HG03039 (cell line): ENCODE measurements at regions not wholly inside any gene's neighbourhood (a gene's known extent, or its start where the extent isn't known, plus 50 kb on each side); places are given as distances from the start of the nearest gene placed in this dataset.

Experiments
- ATAC-seq: cut with Tn5 transposase; IDR thresholded peaks from one replicate; pipeline ENCODE4 v1.9.1; 2021; ENCODE audit warnings: mild to moderate bottlenecking, moderate library complexity; ENCODE audit not compliant: unreplicated experiment

DNA sequence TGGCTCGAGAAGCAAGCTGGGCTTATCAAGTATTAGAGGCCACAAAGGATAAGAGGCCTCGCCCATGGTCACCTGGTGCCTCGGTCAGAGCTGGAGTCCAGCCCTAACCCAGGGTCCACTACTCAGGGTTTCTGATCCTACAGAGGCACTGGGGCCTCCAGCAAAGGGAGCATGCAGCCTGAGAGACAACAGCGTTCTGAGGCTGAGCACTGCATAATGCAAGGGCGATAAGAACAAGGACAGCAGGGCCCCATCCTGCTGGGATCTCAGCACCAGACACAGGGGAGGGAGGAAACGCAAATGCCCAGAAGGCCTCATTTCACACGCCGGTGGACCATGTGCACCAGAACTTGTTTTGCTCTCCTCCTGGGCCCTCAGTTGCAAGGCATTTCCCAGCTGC lies 63.0 kb downstream of the C5orf15 start:
- no peak for ATAC-seq

DNA sequence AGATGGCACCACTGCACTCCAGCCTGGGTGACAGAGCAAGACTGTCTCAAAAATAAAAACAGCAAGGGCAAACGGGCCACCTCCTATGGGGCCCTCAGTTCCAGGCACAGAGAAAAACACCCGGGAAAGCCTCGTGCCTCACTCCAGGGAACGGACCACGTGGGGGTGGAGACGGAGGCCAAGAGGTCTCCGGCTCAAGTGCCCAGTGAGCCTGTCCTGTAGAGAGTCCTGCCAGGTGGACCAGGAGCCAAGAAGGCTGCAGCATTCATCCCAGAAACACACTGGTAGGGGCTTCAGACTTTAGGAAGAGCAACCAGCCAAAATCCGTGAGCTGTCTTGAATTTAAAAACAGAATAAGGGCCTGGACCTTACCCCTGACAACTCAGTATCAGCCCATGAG lies 63.8 kb downstream of the C5orf15 start:
- ATAC-seq: no peak

DNA sequence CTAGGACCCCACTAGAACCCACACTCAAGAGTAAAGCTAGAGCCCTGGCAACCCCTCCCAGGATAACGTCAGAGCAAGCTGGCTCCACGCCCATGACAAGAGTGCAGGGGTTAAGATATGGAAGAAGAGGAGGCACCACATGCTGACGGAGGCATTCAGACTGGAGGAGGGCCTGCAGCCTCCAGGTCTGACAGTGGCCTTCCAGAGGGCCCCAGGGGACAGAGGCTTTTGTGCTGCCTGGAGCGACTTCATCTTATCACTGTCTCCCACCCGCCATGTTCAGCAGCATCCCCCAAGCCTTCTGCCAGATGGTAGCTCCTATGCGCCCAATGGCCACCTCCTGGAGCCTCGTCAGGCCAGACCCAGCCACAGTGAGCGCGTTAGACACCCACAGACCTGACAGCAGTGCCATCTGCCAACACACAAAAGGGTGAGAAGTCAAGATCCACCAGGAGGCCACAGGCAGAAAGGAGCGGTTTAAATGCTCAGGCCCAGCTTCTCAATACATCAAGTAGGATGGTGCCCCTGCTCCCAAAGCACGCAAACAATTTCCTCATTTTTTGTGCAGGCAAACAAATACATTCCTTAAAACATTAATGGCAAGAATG lies 65.8 kb downstream of the C5orf15 start:
- no peak for ATAC-seq

DNA sequence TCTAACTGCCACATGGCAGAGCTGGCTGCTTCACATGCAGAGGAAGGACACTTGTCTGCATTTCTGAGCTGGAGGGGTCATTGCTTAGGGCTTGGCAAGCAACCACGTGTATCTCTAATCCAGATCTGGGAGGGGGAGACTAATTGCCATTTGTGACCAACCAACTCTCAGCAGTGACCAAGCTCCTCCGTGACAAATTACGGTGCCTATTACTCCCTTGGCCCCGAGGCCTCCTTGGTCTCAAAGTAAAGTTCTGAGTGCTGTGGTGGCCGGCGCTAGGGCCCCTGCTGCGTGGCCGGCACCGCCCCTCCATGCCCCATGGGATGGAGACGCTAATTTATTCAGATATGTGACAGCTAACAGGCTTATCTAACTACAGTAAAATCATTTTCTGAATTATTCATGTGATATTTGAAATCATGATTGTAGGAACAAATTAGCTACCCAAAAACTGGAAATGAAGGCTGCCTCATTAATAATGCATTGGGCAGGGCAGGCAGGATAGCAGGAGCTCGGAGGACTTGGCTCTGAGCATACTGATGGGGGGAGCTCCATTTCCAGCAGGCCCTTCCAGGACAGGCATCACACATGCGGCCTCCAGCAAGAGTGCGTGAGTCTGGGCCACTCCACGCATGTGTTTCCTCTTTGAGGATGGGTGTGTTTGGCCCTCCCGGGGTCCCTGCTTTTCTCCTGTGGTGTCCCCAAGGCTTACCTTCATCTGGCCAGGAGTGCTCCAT lies 67.7 kb downstream of the C5orf15 start:
- no peak for ATAC-seq

DNA sequence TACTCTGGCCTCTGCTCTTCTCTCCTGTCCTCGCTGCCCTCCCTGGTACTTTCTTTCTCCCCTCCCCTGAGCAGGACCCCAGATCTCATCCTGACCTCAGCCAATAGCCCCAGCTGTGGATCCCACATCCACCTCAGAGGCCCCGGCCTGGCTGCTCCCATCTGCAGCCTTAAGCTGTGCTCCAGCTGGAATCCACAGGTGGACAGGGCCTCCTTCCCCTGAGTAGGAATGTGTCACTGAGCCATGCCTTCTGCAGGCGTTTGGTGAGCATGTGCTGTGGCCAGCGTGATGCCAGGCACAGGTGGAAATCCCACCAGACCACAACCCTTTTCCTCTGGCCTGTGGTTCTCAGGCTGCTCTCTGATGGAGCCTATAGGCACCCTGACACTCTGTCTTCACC lies 68.9 kb downstream of the C5orf15 start:
- ATAC-seq: no peak

DNA sequence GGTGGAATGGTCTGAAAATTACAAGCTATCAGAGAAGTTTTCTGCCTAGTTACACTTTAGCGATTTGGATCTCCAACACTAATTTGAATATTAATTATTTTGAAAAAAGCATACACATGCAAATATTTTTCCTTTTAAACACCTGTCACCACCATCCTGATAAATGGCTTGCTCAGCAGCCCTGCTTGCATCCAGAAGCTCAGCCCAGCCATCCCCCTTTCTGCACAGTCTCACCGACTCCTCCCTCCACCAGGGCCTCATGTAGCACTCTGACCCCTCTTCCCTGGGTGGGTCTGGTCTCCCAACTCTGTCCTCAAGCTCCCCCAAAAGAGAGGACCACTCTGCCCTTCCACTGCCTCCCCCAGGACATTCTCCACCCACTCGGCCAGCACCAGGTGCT lies 70.0 kb downstream of the C5orf15 start:
- ATAC-seq: no peak

DNA sequence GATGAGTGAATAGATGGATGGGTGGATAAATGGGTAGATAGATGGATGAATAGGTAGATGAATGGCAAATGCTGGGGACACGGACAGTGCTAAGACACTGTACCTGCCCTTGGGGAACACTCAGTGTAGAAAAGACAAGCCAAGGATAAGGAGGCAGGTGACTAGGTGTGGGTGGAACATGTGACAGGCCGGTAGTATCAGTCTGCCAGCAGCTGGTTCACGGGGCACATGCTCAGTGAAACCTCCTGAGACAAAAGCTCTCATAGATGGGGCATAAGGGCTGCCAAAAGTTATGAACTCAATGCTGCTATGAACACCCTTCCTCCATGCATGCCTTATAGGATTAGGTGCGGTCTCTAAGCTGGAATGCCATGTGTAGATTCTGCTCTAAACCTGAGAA lies 71.0 kb downstream of the C5orf15 start:
- no peak for ATAC-seq

DNA sequence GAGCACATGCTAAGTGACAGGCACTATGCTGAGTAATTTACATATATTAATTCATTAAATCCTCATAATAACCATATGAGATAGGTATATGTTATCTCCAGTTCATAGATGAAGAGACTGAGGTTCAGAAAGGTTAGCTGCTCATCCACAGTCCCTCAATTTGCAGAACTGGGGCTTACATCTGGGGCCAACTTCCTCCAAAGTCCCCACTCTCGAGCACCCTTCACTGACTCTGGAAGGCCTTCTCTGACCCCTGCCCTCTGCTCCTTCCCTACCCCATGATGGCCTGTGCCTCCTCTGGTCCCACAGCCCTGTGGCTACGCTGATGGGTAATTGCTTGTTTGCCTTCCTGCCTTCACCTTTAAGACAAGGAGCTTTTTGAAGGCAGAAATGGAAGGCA lies 71.6 kb downstream of the C5orf15 start:
- ATAC-seq: no peak

DNA sequence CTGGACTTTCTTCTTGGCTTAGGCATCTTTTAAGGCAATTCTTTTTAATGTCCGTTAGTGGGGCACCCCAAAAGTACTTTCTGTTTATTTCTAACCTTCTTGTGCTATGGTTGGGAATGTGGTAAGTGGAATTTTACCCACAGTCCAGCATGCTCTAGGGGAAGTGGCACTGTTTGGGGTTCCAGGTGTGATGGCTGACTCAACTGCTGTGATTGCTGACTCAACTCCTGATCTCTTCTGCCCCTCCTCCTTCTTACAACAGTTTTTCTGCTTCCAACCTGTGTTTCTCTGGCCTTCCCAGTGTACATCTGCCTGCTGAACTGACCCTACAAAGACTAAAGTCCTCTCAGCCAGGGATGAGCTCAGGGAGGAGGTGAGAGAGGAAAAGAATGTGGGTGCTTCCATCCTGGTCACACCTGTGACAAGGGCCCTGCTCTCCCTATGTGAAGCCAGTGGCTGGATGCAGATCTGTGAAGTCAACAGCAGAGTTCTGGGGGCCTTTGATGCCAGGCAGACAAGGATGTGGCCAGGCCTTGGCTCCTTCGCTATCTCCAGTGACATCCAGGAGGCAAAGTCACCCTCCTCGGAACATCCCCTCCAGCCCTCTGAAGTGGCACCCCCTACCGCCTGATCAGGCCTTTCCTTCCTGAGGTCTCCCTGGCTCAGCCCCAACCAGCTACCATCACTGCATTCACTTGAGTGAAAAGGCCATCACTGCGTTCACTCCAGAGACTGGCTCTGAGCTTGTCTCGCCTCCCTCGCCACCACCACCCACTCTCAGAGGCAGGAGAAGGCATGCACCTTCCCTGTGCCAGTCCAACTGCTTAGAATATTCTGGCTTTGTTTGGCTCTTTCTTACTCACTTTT lies 72.2 kb downstream of the C5orf15 start:
- ATAC-seq: no peak

DNA sequence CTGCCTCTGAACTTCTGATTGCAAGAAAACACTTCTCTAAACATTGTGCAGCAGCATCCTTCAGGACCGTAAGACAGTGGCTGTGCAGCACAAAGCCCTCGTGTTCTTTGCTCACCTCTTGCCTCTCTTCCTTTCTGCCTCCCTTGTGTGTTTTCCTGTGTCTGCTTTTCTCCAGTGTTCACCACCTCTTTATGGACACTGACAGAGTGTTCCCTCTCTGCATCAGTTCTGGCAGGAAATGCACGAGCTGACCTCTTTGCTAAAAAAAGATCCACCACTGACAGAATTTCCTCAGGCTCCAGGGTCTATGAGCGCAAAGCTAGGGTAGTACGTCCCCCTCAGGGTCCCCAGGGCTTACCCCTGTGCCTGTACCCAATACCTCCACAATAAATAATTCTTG lies 74.3 kb downstream of the C5orf15 start:
- ATAC-seq: no peak

DNA sequence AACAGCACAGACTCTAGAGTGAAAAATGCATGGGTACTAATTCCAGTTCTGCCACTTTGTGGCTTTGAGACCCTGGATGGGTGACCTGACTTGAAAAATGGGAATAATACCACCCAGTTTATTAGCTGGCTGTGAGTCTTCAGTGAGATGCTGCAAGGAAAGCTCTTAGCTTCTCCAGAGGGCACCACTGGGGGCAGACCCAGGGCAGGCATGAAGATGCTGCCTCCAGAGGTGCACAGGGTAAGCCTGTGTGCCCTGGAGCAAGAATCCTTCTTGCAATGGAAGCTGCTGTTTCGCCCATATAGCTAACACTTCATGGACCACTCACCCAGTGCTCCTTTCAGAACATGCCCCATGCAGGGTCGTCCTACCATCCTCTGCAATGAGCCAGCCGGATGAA lies 75.7 kb downstream of the C5orf15 start:
- ATAC-seq: no peak

DNA sequence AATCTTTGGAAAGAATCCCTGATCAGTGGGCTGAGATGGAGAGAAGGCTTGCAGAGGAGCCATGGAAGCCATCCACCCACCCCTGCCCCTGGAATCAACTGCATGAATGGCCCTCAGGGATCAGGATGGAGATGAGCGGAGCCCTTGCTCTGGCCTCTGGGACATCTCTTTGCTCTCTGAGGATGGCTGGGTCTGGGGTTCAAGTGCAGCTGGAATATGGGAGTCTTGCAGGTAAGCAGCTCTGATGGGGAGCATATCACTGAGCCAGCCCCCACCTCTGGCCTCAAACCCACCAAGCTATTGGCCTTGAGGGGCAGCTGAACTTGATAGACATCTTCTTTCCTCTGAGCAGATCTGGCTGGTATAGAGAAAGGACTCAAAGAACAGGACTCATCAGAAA lies 76.1 kb downstream of the C5orf15 start:
- ATAC-seq: no peak

DNA sequence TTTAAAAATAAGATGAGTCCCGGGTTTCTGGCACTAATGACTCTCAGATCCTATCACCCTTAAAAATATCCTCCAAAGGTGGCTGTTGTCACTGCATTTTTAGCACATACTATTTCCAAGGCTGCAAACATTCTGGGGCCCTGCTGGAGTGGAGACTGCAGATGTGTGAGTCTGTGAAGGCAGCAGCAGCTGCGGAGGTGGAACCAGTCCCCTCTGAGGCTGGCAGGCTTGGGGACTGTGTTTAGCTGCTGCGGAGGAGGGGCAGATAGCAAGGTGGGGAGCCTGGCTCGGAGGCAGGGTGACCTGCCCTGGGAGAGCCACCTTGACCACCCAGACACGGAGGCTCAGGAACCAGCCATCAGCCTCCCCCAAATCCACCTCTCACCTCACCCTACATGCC lies 77.0 kb downstream of the C5orf15 start:
- no peak for ATAC-seq

DNA sequence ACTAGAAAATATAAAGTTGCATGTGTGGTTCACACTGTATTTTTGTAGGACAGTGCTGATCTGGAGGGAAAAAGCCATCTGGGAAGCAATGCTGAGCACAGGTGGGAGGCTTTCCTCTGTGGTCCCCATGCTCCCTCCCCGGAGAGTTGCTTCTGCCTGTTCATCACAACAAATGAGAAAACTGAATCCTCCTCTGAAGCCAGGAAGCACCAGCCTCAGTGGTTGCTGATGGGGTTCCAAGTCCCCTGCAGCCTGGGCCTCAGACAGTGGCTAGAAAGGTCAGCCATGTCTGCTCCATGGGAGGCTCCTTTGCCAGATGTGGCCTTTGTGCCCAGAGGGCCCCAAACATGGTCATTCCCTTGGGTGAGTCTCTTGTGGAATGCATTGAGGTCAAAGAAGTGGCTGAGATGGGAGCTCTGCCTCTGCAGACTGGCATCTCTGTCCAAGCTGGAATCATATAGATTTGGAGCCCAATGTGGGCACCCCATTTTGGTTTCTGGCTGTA lies 77.6 kb downstream of the C5orf15 start:
- ATAC-seq: no peak

DNA sequence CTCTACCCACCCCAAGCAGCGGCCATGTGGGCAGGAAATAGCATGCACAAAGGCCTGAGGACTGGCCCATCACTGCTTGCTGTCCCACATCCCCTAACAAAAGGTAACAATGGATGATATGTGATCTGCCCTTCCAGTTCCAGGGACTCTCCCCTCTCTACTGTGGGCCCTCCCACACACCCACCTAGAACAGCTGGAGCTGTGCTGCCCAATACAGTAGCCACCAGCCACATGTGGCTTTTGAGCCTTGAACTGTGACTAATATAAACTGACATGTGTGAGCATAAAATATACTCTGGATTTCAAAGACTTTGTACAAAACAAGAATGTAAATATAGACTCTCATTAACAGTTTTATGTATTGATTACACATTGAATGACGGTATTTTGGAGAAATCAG lies 78.1 kb downstream of the C5orf15 start:
- ATAC-seq: no peak

DNA sequence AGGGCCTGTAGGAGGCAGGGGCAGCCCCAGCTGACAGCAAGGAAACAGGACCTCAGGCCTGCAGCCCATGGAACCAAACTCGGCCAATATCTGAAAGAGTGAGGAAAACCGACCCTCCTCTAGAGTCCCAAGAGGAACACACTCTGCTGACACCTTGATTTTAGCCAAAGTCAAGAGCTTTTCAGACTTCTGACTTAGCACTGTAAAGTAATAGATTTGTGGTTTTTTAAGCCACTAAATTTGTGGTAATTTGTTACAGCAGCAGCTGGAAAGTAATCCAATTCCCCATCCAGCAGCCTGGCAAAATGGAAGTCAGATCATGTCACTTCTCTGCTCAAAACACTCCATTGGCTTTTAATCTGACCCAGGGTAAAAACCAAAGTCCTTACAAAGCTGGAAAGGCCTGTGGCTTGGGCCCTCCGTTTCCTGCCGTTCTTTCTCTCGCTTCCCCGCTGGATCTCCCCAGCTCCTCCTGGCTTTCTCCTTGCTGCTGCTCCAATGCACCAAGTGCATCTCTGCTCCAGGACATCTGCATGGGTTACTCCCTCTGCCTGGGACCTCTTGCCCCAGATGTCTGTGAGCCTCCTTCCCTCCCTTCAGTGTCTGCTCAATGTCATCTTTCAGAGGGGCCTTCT lies 79.0 kb downstream of the C5orf15 start:
- no peak for ATAC-seq

DNA sequence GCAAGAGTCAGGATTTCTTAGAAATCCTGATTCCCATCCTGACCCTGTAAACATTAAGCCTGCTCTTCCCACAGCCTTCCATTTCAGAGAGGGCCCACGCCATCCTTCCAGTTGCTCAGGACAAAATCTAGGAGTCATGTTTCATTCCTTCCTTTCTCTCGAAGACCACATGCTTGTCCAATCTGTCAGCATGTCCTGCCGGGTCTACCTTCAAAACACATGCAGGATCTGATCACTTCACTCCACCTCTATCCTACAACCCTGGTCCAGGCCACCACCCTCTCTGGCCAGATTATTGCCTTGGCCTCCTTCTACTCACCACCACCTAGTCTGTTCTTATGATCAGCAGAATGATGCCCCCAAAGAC lies 79.8 kb downstream of the C5orf15 start:
- no peak for ATAC-seq

DNA sequence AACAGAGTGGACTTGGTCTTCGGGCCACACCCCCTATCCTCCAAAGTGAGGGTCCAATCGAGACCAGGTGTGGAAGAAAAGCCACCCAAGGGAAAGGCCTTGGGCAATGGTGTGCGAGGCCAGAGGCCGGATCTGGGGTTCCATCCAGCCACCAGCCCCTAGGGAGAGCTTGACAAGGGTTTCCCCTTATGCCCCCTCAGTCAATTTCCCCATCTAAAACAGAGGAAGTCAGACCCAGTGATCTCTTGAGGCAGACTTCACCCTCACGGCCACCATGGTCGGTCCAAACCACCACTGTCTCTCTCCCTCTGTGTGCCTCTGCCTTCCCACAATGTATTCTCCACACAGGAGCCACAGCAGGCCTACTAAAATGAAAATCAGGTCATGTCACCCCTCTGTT lies 82.9 kb downstream of the C5orf15 start:
- ATAC-seq: no peak

DNA sequence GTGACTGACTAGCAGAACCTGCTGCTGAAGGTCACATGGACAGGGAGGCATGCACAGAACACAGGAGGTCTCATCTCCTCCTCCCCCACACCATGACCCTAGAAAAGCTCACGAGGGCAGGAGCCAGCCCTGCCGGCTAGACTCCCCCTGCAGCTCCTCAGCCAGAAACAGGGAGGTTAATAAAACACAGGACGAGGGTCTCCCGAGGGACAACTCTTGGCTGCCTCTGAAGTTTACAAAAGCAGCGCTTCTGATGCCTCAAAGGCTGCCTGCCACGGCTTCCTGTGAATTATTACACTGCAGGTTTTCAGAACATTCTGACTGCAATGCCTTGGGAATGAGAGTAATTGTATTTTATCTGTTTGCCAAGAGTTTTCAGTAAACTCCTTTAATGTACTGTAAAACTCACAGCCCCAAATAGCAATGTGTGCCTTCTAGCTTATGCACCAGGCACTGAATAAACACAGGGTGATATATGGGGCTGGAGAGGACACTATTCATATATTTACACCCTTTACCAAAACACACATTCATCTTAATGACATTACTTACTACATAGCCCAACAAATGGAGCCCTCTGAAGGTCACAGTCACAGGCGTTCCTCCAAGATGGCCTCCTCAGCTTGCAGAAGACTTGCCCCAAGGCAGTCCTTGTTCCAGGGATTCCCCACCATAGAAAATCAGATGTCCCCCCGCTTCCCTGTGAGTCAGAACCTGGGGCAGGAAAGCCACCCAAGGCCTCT lies 83.7 kb downstream of the C5orf15 start:
- no peak for ATAC-seq

DNA sequence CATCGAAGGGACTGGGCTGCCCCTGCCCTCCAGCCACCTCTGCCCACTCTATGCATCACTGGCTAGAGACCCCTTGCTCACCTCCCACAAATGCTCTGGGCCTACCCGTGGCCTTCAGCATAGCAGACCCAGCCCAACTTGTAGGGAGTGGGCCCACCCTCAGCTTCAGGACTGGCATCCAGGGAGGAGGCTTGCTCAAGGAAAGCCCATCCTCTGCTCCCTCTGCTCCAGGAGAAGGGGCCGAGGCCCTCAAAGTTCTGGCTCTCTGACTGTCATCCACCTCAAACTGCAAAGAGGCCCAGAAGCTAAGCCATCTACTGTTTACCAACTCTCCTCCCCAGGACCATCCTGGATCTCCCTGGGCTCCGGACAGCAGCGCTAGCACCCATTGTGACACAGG lies 84.5 kb downstream of the C5orf15 start:
- ATAC-seq: no peak

DNA sequence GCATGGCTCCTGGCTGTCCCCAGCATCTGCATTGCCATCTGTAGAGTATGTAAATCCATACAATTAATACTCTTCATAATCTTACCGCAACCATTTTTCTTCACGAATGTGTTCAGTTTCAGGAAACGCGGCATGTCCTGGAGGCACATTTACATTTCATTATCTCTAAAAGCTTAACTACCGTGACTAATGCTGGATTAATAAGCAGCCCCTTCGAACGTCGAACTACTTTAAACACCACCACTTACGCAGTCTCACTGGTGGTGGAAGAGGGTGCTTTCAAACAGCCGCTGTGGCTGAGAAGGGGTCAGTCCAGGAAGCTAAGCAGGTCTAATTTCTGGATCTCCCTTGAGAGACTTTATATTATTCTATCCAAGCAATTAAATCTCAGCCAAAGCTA lies 85.6 kb downstream of the C5orf15 start:
- no peak for ATAC-seq
